NCI-H1436 (cell line): ENCODE measurements at regions not wholly inside any gene's neighbourhood (a gene's known extent, or its start where the extent isn't known, plus 50 kb on each side); places are given as distances from the start of the nearest gene placed in this dataset.
"Not testable (repeated sequence)": the region's sequence is repeated elsewhere in the genome, so short reads cannot be mapped to it uniquely, and the experiment has no call there.

Source experiments
- DNase-seq: peaks from one replicate; lab custom pipeline; 2025; lab: John Stamatoyannopoulos, UW

DNA sequence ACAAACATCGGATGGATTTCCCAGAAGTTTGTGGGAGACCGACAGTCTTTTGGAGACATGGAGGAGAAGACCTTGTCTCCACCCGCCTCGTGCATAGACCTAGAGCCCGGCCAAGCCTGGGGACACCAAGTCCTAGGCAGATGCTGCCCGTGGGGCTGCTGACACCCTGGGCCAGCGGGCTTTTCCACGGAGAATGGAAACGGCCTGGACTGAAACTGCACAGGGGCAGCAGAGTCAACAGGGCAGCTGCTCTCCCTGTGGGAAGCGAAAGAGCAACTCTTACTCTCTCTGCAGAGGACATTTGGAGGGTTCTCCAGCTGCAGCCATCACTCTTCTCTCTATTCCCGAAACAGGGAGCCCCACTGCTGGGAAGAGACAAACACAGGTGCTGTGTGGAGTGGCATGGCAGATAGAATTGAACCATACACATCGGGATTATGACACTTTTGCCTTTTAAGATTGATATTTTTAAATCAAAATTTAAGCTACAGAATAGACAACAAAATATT lies 401.2 kb downstream of the THBS2 start:
- no peak for DNase-seq

DNA sequence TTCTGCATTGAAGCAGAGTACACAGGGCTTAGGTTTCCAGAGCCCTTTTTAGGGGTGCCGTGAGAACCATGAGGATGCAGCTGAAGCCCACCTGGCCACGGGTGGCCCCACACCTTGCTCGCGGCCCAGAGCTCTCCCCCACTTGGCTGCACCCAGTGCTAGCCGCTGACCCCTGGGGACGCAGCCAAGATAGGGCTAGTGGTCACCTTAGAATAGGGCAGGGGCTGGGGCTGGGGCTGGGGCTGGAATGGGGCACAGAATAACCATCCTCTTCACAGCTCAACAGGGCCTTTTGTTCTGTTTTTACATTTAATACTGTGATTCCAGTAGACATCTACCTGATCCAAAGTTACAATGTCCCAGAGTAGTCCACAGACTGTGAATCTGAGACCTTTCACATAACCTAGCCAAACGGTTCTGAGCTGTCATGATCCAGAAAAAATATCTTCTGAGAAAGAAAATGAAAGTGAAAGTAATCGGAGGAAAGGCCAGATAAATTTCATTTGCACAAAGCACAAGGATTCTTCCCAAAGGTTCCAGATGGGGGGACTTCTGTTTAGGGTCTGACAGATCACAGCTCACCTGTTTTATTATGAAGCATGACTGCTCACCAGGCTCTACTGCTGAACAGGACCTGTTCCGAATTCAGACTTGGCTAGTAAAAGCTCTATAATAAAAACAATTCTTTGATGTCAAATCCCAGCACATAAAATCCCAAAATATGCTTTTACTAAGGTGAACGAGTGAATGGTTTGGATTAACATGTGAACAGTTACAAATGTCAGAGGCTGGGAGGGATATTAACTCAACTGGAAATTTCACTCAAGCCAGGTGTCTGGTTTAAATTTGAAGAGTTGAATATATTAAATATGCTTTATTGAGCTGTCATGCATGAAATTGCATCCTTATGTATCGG lies 401.9 kb downstream of the THBS2 start:
- no peak for DNase-seq

DNA sequence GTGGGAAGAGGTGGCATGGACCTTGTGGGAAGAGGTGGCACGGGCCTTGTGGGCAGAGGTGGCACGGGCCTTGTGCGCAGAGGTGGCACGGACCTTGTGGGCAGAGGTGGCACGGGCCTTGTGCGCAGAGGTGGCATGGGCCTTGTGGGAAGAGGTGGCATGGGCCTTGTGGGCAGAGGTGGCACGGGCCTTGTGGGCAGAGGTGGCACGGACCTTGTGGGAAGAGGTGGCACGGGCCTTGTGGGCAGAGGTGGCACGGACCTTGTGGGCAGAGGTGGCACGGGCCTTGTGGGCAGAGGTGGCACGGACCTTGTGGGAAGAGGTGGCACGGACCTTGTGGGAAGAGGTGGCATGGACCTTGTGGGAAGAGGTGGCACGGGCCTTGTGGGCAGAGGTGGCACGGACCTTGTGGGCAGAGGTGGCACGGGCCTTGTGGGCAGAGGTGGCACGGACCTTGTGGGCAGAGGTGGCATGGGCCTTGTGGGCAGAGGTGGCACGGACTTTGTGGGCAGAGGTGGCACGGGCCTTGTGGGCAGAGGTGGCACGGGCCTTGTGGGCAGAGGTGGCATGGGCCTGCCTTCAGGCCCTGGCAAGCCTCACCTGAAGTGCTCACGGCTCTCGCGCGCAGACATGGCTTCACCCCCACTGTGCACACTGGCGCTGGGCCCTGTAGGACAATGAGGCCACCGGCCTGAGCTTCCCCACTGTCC lies 403.5 kb downstream of the THBS2 start:
- DNase-seq, result not testable (repeated sequence)

DNA sequence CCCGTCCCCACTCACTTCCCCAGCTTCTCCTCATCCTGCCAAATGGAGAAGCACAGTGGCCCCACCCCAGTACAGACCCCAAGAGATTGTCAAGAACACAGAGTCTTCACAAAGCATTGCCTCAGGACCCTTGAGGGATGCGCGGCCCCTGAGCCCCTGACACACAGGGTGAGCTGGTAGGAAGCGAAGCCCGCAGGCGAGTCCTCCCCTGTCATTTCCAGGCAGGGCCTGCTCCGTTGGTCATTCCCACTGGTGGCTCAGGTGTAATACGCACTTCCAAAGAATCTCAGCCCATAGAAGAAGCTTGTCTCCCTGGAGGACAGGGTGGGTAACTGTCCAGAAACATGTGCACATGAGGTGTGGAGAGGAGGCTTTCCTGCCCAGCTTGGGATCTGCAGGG lies 404.2 kb downstream of the THBS2 start:
- no peak for DNase-seq

GRCh38 chr6:168848797-168849196 lies 404.8 kb downstream of the THBS2 start:
- no peak for DNase-seq

DNA sequence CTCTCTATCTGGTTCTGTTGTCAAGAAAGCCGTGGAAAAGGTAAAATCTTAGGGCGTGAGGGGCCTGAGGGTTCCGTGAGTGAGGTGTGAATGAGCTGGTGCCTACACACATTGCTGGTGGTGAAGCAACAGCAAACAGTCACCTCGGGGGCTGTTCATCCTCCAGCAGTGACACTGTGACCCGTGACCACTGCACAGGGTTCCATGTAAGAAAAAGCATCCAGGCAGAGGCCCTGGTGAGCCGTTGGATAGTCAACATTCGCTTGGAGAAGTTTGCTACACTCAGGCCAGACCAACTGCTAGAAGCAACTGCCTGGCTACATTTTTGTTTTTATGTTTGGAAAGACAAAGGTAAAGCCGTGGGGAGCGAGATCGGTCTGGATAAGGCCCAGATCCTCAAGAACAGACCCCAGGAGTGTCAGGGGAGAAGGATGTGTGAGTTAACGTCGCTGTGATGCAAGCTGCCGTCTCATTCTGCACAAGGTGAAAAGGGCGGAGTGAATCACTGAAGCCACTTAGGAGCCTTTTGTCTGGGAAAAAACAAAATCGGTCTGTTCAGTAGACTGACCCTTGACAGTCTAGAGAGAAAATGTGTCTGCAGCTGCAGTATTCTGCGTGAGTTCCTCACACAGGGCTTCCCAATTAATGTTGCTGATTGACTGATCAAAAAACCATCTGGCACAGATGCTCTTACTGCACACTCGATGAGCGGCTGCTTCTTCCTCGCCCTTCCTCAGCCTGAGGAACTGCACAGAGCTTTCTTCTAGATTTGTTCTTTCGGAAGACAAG lies 404.0 kb downstream of the SMOC2 start:
- DNase-seq, result no peak

GRCh38 chr6:168842632-168843212 lies 401.7 kb downstream of the SMOC2 start:
- not testable (repeated sequence) for DNase-seq

DNA sequence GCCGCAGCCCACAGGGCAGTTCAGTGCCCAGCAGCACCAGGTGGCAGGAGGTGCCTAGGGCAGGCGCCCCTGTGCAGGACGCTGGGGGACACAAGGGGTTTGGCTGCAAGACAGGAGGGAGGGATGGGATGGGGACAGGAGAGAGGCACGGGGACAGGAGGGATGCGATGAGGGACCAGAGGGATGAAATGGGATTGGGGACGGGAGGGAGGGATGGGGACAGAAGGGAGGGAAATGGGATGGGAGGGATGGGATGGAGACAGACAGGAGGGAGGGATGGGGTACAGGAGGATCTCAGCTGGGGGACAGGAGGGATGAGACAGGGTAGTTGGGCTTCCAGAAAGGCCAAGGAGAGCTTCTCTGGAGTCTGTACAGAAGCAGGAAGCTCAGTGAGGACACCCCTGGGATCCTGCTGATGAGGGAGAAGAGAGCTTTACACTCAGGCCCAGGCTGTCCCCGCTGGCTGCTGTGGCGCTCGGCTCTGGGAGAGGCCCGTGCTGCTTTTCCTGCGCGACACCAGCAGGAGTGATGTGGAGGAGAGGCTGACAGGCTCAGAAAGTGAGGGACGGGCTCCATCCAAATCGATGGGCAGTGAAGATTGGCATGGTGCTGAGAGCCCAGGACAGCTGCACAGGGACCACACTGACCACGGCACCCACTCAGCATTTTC lies 400.8 kb downstream of the SMOC2 start:
- DNase-seq, result no peak

DNA sequence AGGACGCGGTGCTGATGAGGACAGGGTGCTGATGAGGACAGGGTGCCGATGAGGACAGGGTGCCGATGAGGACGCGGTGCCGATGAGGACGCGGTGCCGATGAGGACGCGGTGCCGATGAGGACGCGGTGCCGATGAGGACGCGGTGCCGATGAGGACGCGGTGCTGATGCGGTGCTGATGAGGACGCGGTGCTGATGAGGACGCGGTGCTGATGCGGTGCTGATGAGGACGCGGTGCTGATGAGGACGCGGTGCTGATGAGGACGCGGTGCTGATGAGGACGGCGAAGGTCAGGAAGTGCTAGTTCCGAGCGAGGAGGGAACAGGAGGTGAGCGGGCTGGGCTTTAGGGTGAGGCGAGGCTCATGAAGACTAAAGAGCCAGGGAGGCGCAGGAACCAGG lies 399.9 kb downstream of the SMOC2 start:
- not testable (repeated sequence) for DNase-seq

DNA sequence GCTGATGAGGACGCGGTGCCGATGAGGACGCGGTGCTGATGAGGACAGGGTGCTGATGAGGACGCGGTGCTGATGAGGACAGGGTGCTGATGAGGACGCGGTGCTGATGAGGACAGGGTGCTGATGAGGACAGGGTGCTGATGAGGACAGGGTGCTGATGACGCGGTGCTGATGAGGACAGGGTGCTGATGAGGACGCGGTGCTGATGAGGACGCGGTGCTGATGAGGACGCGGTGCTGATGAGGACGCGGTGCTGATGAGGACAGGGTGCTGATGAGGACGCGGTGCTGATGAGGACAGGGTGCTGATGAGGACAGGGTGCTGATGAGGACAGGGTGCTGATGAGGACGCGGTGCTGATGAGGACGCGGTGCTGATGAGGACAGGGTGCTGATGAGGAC lies 399.3 kb downstream of the SMOC2 start:
- DNase-seq, result not testable (repeated sequence)

- DNase-seq, result no peak
Observed at GRCh38 chr6:168838037-168838399, 397.0 kb downstream of the SMOC2 start.

GRCh38 chr6:168837254-168838036 lies 396.5 kb downstream of the SMOC2 start:
- DNase-seq, result no peak

DNA sequence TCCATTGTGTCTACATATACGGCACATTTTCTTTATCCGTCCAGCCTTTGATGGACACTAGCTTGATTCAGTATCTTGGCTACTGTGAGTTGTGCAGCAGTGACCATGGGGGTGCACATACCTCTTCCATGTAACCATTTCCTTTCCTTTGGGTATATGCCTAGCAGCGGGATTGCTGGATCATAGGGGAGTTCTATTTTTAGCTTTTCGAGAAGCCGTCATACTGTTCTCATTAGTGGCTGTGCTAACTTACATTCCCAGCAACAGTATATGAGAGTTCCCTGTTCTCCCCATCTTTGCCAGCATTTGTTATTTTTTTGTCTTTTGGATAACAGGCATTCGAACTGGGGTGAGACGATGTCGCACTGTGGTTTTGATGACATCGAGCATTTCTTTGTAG lies 395.0 kb downstream of the SMOC2 start:
- no peak for DNase-seq

GRCh38 chr6:168834801-168835200 lies 393.8 kb downstream of the SMOC2 start:
- no peak for DNase-seq

DNA sequence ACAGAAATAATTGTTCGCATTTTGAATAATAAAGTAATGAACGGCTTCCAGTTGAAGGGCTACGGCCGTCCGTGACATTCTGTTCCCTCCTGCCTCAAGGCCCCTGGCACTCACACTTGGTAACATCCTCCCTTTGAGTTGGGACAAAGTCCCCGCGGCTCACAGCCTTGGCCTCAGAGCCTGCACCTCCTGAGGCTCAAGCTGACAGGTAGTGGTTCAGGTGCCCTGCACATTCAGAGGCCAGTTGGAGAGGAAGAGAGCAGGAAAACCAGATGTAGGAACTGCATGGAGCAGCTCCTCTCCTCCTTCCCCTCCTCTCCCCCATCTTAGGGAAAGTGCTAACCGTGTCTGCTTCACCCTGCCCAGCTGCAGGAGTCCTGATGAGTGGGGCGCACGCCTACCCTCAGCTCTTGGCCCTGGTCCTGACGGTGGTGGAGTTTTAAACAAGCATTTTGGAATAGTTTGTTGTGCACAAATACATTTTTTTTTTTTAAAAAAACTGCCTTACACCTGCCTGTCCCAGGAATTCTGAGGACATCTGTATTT lies 393.1 kb downstream of the SMOC2 start:
- DNase-seq, result no peak

- no peak for DNase-seq
Observed at GRCh38 chr6:168828800-168829199, 387.8 kb downstream of the SMOC2 start.

GRCh38 chr6:168828035-168828434 lies 387.1 kb downstream of the SMOC2 start:
- DNase-seq, result no peak

GRCh38 chr6:168827586-168827871 lies 386.5 kb downstream of the SMOC2 start:
- DNase-seq, result no peak

- DNase-seq, result no peak
Observed at GRCh38 chr6:168826726-168827585, 386.0 kb downstream of the SMOC2 start.

- DNase-seq, result no peak
Observed at GRCh38 chr6:168826078-168826390, 385.1 kb downstream of the SMOC2 start.
